KG1 (cell line): ENCODE measurements at regions not wholly inside any gene's neighbourhood (a gene's known extent, or its start where the extent isn't known, plus 50 kb on each side); places are given as distances from the start of the nearest gene placed in this dataset.

Experiments
- DNase-seq: peaks from one replicate; lab custom pipeline; 2025; lab: John Stamatoyannopoulos, UW

DNA sequence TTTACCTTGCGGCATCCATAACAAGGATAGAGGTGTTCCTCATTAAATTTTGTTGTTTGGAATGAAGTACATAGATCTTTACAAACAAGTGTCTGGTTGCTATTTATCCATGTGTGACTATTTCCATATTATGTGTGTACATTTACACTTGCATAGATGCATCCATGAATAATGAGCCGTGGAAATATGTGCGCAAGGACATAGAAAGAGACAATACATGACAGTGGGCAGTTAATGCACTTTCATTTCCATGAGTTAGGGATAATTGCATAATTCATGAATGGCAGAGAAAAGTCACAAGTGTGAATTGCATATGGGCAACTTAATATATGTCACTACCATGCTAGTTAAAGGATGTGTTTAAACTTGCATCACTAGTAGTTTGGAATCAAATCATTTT lies 338.2 kb upstream of the PITX2 start:
- no peak for DNase-seq

DNA sequence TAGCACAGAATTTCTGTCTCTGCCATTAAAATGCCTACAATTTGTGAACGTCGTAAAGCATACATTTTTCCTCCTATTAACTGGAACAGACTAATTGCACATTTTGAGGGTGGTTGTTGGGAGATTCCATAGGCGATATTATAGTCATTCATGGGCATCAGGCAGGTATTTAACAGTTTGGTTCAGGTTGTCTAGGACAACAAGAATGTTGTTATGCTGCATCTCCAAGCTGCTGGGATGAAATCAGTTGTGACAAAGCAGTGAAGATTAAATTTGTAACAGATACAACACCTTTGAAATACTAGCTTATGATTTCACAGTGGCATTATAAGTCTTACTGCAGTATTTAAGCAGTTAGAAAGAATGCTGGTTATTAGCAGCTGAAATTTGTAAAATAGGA lies 339.7 kb upstream of the PITX2 start:
- DNase-seq: no peak

- no peak for DNase-seq
These were observed 340.9 kb upstream of the PITX2 start for GRCh38 chr4:110963662-110964280.

- no peak for DNase-seq
These were observed 345.1 kb upstream of the PITX2 start for GRCh38 chr4:110967936-110968335.

- DNase-seq: peak; percentile 11
These were observed 347.8 kb upstream of the PITX2 start for GRCh38 chr4:110970642-110971041.

GRCh38 chr4:110975338-110975737 lies 352.5 kb upstream of the PITX2 start:
- DNase-seq: no peak

- no peak for DNase-seq
These were observed 354.7 kb upstream of the PITX2 start for GRCh38 chr4:110977554-110977953.

GRCh38 chr4:110978761-110979160 lies 355.9 kb upstream of the PITX2 start:
- no peak for DNase-seq

- DNase-seq: no peak
These were observed 359.6 kb upstream of the PITX2 start for GRCh38 chr4:110982486-110982885.

- DNase-seq: no peak
These were observed 365.8 kb upstream of the PITX2 start for GRCh38 chr4:110988722-110989121.

- no peak for DNase-seq
These were observed 366.2 kb upstream of the PITX2 start for GRCh38 chr4:110989125-110989524.

GRCh38 chr4:110994781-110995180 lies 371.9 kb upstream of the PITX2 start:
- no peak for DNase-seq

GRCh38 chr4:110998320-110998719 lies 375.4 kb upstream of the PITX2 start:
- no peak for DNase-seq

DNA sequence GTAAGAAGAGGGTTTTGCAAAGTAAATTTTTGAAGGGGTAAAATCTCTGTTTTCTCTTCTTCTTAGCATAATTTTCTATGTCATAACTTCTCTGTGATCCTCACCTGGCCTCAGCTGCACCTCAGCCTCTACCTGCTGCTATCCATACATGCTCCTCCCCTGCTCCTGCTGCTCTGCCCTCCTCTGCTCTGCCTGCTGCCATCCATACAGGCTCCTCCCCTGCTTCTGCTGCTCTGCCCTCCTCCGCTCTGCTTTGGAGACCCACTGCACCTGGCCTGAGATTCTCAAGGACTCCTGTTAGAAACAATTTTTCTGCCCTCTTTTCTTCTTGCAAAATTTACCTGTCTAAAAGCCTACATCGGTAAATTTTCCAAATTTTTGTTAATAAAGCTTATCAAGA lies 388.6 kb upstream of the PITX2 start:
- no peak for DNase-seq

- DNase-seq: no peak
These were observed 391.0 kb upstream of the PITX2 start for GRCh38 chr4:111013846-111014245.

DNA sequence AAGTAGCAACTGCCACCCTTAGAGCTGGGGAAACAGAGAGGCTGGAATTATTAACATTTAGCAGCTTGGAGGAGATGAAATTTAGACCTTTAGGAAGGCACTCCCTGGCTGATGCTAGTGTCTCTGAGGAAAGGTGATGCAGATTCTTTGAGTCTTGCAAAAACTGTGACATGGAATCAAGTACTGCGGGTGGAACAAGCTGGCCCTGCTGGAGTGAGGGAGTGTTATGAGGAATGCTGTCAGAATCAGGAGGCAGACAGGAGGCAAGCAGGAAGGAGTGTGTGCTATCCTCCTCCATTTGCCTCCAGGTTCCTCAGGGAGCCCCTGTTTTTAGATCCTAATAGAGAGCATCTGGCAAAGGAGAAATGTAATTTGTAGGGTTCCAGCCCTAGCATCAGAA lies 391.7 kb upstream of the PITX2 start:
- no peak for DNase-seq

DNA sequence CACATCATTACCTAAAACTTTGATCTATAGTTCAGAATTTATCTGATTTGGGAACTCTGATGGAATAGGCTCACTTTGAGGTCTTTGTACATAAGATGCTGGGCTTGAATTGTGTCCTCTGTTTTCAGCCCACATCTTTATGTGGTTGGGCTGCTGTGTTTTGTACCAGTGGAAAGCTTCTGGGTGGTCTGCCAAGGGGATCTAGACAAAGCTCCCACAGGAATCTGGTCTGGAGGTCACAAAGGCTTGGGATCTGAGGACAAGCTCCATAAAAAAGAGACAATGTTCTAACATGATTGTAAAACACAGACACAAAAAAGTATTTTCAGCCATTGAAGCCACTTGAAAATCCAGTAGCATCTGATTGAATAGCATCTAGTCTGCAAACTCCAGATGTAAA lies 393.5 kb upstream of the PITX2 start:
- no peak for DNase-seq

DNA sequence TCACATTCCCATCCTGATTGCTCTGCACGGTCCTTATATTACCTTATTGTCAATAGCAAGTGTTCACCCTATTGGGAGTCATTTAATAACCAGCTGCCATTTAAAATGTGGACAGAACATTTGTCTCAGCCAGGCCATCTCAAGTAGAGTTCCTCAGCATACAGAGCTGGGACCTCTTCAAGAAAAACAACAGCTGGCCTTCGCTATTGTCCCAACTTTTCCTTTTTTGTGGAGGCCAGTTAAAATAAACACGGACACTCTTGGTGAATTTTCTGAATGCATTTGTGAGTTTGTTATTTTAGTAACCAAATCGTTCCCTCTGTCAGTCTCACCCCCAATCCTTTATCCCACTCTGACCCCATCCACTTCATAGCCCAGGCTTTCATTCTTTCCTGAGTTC lies 395.3 kb upstream of the PITX2 start:
- no peak for DNase-seq

DNA sequence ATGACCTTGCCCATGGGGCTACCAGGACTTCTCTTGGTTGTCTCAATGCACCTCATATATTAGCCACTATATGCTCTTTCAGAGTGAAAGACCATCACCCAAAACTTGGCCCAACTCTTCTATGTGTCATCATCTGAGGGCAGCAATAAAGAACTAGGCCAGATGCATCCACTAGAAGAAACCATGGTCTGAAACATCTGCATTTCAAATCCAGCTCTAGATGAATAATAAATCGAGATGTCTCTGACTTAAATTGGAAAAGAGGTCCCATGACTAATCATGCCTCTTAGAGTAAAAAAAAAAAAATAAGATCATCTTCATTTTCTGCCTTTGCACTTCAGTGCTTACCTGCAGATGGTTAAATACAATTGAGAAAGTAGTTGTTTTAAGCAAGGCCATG lies 397.6 kb upstream of the PITX2 start:
- DNase-seq: no peak

- no peak for DNase-seq
These were observed 398.1 kb upstream of the PITX2 start for GRCh38 chr4:111020961-111021360.

- no peak for DNase-seq
These were observed 399.9 kb upstream of the PITX2 start for GRCh38 chr4:111022758-111023157.

DNA sequence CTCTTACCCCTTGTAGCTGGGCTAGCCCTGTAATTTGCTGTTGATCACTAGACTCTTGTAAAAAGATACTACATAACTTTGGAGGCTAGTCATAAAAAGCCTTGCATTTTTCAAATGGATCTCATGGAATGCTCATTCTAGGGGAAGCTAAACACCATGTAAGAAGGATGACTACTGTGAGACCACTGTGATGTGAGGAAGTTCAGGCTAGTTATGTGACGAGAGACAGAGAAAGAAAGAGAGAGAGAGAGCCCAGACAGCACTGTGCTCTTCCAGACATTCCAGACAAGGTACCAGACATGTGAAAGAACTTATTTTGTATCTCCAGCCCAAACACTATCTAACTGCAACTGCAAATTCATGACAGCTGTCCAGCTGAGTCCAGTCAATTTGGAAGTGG lies 404.6 kb upstream of the PITX2 start:
- DNase-seq: no peak

DNA sequence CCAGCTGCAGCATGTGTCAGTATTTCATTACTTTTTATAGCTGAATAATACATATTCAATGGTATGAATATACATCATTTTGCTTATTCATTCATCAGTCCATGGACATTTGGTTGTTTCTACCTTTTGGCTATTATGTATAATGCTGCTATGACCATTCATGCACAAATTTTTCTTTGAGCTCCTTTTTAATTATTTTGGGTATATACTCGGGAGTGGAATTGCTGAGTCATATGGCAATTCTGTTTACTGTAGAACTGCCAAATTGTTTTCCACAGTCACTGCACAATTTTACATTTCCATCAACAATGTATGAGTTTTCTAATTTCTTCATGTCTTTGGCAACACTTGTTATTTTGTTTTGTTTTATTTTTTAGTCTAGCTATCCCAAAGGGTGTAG lies 405.9 kb upstream of the PITX2 start:
- no peak for DNase-seq

- no peak for DNase-seq
These were observed 408.2 kb upstream of the PITX2 start for GRCh38 chr4:111031001-111031579.
